Left cardiac atrium (tissue), 4 donors: ENCODE measurements at regions not wholly inside any gene's neighbourhood (a gene's known extent, or its start where the extent isn't known, plus 50 kb on each side); places are given as distances from the start of the nearest gene placed in this dataset.

Experiments used
- ATAC-seq, 2 donors: fragments of 200-7000 bp; cut with Tn5 transposase; one replicate each; pipeline ENCODE4 v1.9.1; 2020; ENCODE audit warnings: mild to moderate bottlenecking in 2 of 2, moderate library complexity in 2 of 2
- DNase-seq: peaks from one replicate; pipeline ENCODE4 v3.0.0-alpha.2; 2020
- intact Hi-C, 2 donors: fragments of 100-400 bp; cut with DNase I; formaldehyde crosslinking; loops; one replicate each; pipeline versions ENCODE4 v1.14.1 to v1.15.1; 2022 to 2023
- donor health status: DM: no; HTN: yes; CAD: no.
- donor health status: DM: no; HTN: yes; CAD: no; lungs with severe emphysema.
- donor health status: DM: yes; HTN: yes; CAD: no.
- donor health status: Dilated cardiomyopathy.

DNA sequence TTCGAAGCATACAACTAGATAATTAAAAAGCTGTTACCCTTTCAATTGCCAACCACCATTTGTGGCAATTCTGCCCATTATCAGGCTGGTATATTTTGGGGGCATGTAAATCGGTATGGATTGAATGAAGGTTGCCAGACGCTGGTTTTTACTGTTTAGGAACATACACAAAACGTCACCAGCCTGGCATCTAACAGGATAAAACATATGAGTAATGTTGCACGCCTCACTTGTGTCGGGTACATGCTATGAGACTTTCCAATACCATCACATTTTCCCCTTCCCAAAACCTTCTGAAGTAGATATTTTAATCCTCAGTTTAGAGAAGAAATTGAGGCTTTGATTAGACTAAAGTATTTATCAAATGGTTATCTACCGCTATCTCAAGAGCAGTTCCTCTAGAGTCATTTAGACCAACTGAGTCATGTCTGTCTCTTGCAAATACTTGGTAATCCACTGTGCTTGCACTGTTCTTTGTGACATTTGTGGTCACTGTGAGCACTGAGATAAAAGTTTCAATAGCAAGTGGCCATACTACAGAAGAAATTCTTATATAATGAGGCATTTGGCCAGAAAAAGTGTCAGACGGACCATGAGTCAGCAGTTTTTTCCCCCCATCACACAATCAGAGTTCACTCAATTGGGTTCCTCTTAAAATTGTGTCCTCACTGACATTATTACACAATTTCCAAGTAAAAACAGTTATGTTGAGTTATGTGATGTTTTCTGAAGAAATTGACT lies 498.7 kb downstream of the NXPH1 start:
- intact Hi-C loops = no loop called here

GRCh38 chr7:8932751-8933150 lies 499.3 kb downstream of the NXPH1 start:
- intact Hi-C loops = no loop called here
- DNase-seq (no peak), ATAC-seq (no peak)

More for the DNA sequence above, 498.7 kb downstream of the NXPH1 start:
- no peak for ATAC-seq
- DNase-seq = no peak

- intact Hi-C loops = no loop called here
- DNase-seq (no peak), ATAC-seq (no peak)
Measured at GRCh38 chr7:8937204-8937603, 503.8 kb downstream of the NXPH1 start.

DNA sequence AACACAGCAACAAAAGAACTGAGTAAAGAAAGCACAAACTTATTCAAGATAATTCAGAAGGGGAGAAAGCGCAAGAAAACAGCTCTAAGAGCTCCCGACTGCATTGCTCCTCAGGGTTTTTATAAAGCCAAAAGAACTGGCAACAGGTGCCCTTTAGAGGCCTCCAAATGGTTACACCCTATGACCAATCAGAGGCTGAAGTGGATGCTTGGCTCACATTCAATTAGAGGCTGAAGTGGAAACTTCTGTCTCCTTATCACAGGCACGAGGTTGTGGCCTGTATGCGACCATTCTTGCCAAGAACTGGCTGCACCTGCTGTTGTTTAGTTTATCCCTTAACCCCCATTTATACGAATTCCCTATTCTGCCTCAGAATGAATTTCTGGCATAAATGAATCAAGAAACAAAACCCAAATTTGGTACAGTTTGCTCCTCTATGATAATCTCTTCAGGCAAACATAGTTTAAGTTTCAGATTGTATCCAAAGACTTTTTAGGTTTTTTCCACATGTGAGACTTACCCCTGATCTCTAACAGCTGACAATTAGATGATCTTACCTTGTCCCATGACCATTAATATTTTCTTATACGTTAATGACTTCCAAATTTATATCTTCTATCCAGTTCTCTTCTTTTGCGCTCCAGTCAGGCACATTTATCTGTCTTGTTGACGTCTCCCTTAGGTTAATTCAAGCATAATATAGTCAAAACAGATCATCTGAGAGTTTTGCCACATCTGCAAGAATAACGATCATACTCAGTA lies 504.8 kb downstream of the NXPH1 start:
- intact Hi-C loops = no loop called here
- no peak for DNase-seq
- no peak for ATAC-seq

GRCh38 chr7:8939446-8939845 lies 506.0 kb downstream of the NXPH1 start:
- ATAC-seq (no peak), DNase-seq (no peak)

GRCh38 chr7:8963722-8964121 lies 530.3 kb downstream of the NXPH1 start:
- ATAC-seq (no peak), DNase-seq (no peak)
- intact Hi-C loops = no loop called here

More at GRCh38 chr7:8939446-8939845, 506.0 kb downstream of the NXPH1 start:
- intact Hi-C loops = no loop called here

DNA sequence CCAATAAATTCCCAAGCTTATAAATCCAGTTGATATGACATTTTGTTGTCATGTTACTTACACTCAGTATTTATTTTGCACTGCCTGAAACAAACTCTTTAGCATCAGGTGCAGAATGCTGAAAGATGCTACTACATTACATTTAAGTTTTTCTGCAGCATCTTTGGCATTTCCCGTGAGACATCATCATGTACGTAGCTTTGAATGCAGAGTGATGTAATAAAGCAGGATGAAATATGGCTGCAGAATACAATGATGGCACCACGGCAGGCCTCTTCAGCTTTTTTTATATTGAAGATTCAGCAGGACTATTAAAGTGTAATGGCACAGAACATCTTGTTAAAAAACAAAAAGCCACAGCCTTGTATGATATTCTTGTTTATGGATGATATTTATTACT lies 531.8 kb downstream of the NXPH1 start:
- DNase-seq (no peak), ATAC-seq (no peak)
- intact Hi-C loops = no loop called here

DNA sequence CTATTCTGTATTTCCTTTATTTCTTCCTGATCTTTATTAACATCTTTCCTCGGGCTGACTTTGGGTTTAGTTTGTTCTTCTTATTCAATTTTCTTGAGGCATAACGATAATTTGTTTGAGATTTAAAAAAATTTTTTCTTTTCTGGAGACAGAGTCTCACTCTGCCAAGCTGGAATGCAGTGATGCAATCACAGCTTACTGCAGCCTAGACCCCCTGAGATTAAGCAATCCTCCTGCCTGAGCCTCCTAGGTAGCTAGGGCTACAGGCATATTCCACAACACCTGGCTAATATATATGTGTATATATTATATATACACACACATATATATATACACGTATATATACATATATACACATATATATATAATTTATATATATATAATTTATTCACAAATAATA lies 540.2 kb downstream of the NXPH1 start:
- no peak for DNase-seq
- intact Hi-C loops = no loop called here
- no peak for ATAC-seq

GRCh38 chr7:8975681-8976080 lies 542.3 kb downstream of the NXPH1 start:
- no peak for ATAC-seq
- no peak for DNase-seq
- intact Hi-C loops = no loop called here

DNA sequence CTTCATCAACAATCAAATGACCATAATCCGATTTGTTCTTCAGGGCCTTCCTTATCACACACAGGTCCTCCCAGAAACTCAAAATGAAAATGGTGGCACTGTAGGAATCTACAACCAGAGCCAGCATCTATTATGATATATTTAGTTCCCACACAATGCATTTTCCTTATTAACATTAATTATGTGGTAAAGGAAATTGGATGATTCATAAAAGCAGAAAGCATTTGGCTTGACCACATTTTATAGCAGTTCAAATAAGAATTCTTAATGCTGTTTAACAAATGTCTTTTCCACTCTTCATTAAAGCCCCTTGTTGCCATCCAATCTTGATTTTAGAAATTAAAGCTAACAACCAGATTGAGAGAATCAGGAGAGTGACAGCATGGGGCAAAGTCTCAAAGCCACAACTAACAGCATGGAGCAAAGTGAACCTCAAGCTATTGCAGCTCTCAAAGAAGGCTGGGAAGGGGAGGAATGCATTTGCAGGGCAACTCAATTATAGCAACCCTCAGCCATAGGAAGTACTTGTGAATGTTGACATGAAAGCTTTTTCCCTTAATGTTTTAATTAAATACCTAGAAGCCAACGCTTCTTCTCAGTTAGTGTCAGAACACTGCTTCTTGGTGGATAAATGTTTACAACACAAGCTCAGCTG lies 549.1 kb downstream of the NXPH1 start:
- intact Hi-C loops = no loop called here
- ATAC-seq = no peak
- no peak for DNase-seq

DNA sequence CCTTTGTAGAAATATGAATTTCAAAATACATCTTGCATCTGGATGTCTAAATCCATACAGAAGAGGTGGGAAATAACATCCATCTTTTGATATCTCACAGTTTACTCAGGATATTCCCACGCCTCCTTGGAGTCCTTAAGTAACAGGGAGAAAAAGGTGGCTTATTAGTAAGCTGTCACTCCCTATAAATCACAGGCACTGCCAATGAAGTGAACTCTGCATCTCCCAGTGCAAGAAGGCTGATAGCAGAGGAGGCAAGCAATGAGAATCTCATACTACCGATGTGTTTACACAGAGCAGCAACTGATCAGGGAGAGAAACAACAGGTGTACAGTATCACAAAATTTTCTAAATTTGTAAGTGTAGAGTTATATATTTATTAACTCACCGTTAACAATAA lies 551.8 kb downstream of the NXPH1 start:
- intact Hi-C loops = no loop called here
- ATAC-seq (no peak), DNase-seq (no peak)

DNA sequence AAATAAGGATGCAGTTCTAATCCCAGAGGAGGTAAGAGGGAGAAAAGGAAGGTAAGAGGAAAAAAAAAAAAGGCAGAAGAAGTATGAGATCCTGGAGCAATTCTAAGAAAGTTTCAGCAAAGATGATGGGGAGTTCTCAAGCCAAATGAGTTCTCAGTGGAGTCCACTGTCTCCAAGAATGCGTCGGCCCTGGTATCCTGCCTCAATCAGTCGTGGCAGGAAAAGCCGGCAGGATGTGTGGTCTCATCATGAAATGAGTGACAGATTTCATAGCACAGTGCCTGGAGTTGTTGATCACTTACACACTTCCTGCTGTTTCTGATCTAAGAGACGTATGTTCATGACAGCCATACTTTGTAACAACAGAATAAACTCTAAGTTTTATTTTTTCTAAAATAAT lies 554.9 kb downstream of the NXPH1 start:
- DNase-seq = no peak
- intact Hi-C loops = no loop called here
- no peak for ATAC-seq

DNA sequence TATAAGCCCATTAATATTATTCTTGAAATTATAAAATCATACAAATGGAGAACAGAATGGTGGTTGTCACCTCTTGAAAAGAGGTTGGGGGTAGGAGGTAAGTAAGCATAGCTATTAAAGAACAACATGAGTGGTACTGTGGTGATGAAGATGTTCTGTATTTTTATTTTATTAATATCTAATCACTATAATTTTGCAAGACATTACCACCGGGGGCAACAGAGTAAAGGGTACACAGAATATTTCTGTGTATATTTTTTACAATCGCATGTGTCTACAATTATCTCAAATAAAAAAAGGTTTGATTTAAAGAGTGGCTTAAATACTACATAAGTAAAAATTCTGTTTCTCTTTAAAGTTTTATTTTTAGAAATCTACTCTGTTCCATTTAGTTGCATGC lies 557.8 kb downstream of the NXPH1 start:
- ATAC-seq = no peak
- intact Hi-C loops = no loop called here
- no peak for DNase-seq

GRCh38 chr7:8998762-8999161 lies 565.4 kb downstream of the NXPH1 start:
- intact Hi-C loops = no loop called here
- ATAC-seq (no peak), DNase-seq (no peak)

DNA sequence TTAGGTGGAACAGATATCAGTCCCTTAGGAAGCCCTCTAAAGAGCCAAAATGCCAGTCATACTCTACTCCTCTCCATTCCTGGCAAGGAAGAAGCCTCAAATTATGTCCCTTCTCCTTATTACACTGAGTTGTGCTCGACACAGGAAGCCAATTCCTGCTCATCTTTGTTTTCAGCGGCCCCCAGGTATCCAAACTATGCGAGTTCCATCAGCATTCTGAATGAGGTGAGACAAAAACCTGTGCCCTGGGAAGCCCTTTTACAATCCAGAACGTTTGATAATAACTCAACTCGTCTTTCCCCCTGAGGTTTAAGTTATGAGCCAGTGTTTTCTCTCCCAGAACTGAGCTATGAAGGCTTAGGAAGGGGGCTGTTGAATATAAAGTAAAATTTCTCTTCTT lies 580.5 kb downstream of the NXPH1 start:
- intact Hi-C loops = no loop called here
- ATAC-seq = no peak
- DNase-seq = no peak

DNA sequence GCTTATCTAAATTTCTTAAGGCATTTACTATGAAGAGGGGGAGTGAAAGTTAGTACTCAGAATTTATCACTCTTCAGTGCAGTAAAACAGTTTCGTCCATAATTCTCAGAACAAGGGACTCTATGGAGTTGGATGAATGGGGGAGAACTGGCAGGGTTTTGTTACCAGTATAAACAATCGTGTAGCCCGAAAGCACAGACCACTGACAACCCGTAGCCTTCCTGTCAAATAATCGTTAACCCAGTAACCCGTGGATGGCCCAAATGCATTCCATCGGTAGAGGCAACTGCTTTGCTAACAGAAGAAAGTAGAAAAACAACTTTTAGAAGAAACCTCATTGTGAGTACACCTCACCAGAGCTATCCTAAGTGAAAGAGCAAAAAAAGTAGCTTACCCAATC lies 583.9 kb downstream of the NXPH1 start:
- DNase-seq (no peak), ATAC-seq (no peak)
- intact Hi-C loops = no loop called here

GRCh38 chr7:9022456-9022855 lies 589.0 kb downstream of the NXPH1 start:
- DNase-seq (no peak), ATAC-seq (no peak)
- intact Hi-C loops = no loop called here

GRCh38 chr7:9023675-9024294 lies 590.4 kb downstream of the NXPH1 start:
- DNase-seq (no peak), ATAC-seq (no peak)
- intact Hi-C loops = no loop called here

DNA sequence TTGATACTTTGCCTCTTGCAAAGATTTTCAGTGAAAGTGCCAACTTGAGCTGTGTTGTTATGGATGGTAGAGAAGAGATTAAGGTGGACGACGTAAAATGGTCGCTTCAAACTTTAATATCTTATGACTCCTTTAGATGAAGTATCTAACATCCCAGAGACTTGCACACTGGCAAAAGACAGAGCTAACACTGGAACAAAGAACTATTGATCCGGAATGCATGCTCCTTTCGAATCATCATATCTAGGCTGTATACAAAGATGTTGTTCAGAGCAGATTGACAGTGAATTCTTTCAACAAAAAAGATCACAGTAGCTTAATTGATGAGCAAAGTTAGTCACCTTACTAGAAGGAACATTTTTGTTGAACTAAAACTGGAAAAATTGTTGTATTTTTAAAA lies 592.7 kb downstream of the NXPH1 start:
- intact Hi-C loops = no loop called here
- ATAC-seq = no peak
- DNase-seq = no peak

DNA sequence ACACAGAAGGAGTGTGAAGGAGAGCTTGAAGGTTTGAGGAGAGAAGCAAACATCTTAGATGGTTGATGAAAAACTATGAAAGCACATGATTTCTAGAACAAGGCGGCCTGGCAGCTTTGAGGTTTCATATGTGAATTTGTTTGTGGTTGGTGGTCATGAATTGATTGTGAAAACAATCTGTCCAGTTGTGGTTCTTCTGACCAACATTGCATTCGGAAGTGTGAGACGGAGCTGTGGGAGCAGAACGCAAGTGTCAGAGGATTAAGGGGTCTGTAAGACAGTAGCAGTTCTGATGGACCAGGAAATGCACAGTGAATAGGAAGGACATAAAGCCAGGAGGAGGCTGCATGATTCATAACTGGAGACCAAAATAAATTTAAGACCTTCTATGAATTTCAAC lies 594.6 kb downstream of the NXPH1 start:
- DNase-seq = no peak
- intact Hi-C loops = no loop called here
- ATAC-seq = no peak
